GM12878 (cell line): ENCODE measurements at regions not wholly inside any gene's neighbourhood (a gene's known extent, or its start where the extent isn't known, plus 50 kb on each side); places are given as distances from the start of the nearest gene placed in this dataset.
A peak's percentile ranks its signal among the peaks of the same experiment; 100 is the strongest.

ENCODE experiments used
- ATAC-seq: fragments of 200-7000 bp; cut with Tn5 transposase; 3 replicates; pipeline ENCODE4 v1.9.1; 2020; ENCODE audit warnings: mild to moderate bottlenecking, moderate library complexity
- BruUV-seq: library from RNA; stranded (reverse); fragments of 400-500 nt; replicated peaks from 2 replicates; lab custom pipeline; 2021; lab: Mats Ljungman, UMichigan
- CTCF ChIA-PET: fragments of 300-600 bp; sonication (Branson Sonifier 250); formaldehyde crosslinking; extraction: SDS; loops from one replicate; lab custom pipeline; 2021; ENCODE audit warnings: inconsistent platforms; lab: Yijun Ruan, JAX
- POLR2A ChIA-PET: fragments of 350-600 bp; formaldehyde crosslinking; extraction: SDS; loops from one replicate; lab custom pipeline; 2021; ENCODE audit warnings: inconsistent platforms; lab: Charles Lee
- RAD21 ChIA-PET: fragments of 300-600 bp; sonication (Branson Sonifier 250); formaldehyde crosslinking; loops from one replicate; lab custom pipeline; 2023; ENCODE audit warnings: antibody characterized with exemption; ENCODE audit not compliant: unreplicated experiment; lab: Charles Lee
- SMC1A ChIA-PET: fragments of 300-600 bp; sonication (Branson Sonifier 250); formaldehyde crosslinking; loops from one replicate; lab custom pipeline; 2023; ENCODE audit not compliant: unreplicated experiment, uncharacterized antibody; lab: Charles Lee
- DNase-seq: peaks from one replicate; pipeline ENCODE4 v3.0.0-alpha.2; 2011; ENCODE audit warnings: low read depth, low spot score
- FAIRE-seq: peaks from 3 replicates; lab custom pipeline; 2011; peaks lifted over from hg19 to GRCh38; lab: Jason Lieb, UNC
- H2AFZ ChIP-seq: 2 replicates; pipeline ENCODE4 v1.6.0; 2011; ENCODE audit warnings: low read depth, low read length, control low read depth; ENCODE audit not compliant: control insufficient read depth
- H3K27ac ChIP-seq: 2 replicates; pipeline ENCODE4 v1.5.1; 2011; ENCODE audit warnings: control low read depth; ENCODE audit not compliant: control insufficient read depth, insufficient read depth
- H3K27me3 ChIP-seq, 2 experiments: replicated peaks in 1 of 2; 2 replicates each; pipeline versions ENCODE4 v1.6.0 to v1.6.1; 2011; ENCODE audit warnings: low read length in 1 of 2; ENCODE audit not compliant: control insufficient read depth in 2 of 2, insufficient read depth in 2 of 2
- H3K36me3 ChIP-seq, 2 experiments: 2 replicates each; pipeline ENCODE4 v1.5.1; 2011; ENCODE audit warnings: low read length in 1 of 2; ENCODE audit not compliant: control insufficient read depth in 2 of 2, insufficient read depth in 2 of 2
- H3K4me1 ChIP-seq: 2 replicates; pipeline ENCODE4 v1.6.1; 2011; ENCODE audit warnings: mild to moderate bottlenecking, low read length, moderate library complexity, mixed read lengths; ENCODE audit not compliant: control insufficient read depth, insufficient read depth
- H3K4me2 ChIP-seq: 2 replicates; pipeline ENCODE4 v1.6.0; 2011; ENCODE audit warnings: control low read depth; ENCODE audit not compliant: control insufficient read depth, insufficient read depth
- H3K4me3 ChIP-seq: fragments of 200-600 bp; sonication (generic); 2 replicates; pipeline ENCODE4 v1.5.1; 2016
- H3K79me2 ChIP-seq: 2 replicates; pipeline ENCODE4 v1.6.0; 2011; ENCODE audit warnings: low read length; ENCODE audit not compliant: control insufficient read depth, insufficient read depth
- H3K9ac ChIP-seq: 2 replicates; pipeline ENCODE4 v1.8.0; 2011; ENCODE audit warnings: low read length, control low read depth, mixed read lengths; ENCODE audit not compliant: control insufficient read depth, insufficient read depth
- H3K9me3 ChIP-seq: replicated peaks from 3 replicates; pipeline ENCODE4 v1.5.1; 2011; ENCODE audit warnings: mild to moderate bottlenecking, low read length; ENCODE audit not compliant: control insufficient read depth, insufficient read depth
- H4K20me1 ChIP-seq: 2 replicates; pipeline ENCODE4 v1.6.0; 2011; ENCODE audit not compliant: control insufficient read depth, insufficient read depth
- BCL11A ChIP-seq: IDR thresholded peaks from 2 replicates; pipeline ENCODE4 v1.6.1; 2011; ENCODE audit warnings: low read depth, low read length
- CBX5 ChIP-seq: sonication (generic); IDR thresholded peaks from 2 replicates; pipeline ENCODE4 v1.6.1; 2016; ENCODE audit warnings: low read depth, moderate library complexity, mild to moderate bottlenecking, inconsistent platforms
- CEBPB ChIP-seq, 2 experiments: fragments of 150-350 bp in 1 of 2; IDR thresholded peaks; 2 replicates each; pipeline ENCODE4 v1.6.1; 2012 to 2014; ENCODE audit warnings: low read depth in 2 of 2, low read length in 2 of 2, borderline replicate concordance in 1 of 2, inconsistent platforms in 1 of 2
- DPF2 ChIP-seq: fragments of 450-650 bp; IDR thresholded peaks from 2 replicates; pipeline ENCODE4 v1.6.1; 2017; ENCODE audit warnings: mild to moderate bottlenecking
- GABPA ChIP-seq: IDR thresholded peaks from 2 replicates; pipeline ENCODE4 v1.6.1; 2014; ENCODE audit warnings: antibody characterized with exemption, low read depth, mild to moderate bottlenecking, inconsistent platforms
- MEF2A ChIP-seq: IDR thresholded peaks from 2 replicates; pipeline ENCODE4 v1.6.1; 2011; ENCODE audit warnings: low read depth, mild to moderate bottlenecking, low read length, moderate library complexity; ENCODE audit not compliant: insufficient read depth
- MTA2 ChIP-seq: fragments of 450-650 bp; IDR thresholded peaks from 2 replicates; pipeline ENCODE4 v1.6.1; 2016; ENCODE audit warnings: low read depth, mild to moderate bottlenecking, moderate library complexity
- NFIC ChIP-seq: IDR thresholded peaks from 2 replicates; pipeline ENCODE4 v1.6.1; 2012; ENCODE audit warnings: low read depth, mild to moderate bottlenecking, inconsistent platforms, low read length, moderate library complexity
- RAD21 ChIP-seq: IDR thresholded peaks from 2 replicates; pipeline ENCODE4 v1.6.1; 2011; ENCODE audit warnings: mild to moderate bottlenecking, low read depth, low read length, moderate library complexity; ENCODE audit not compliant: insufficient read depth
- SRF ChIP-seq, 2 experiments: IDR thresholded peaks; 2 replicates each; pipeline ENCODE4 v1.6.1; 2011; ENCODE audit warnings: low read depth in 2 of 2, low read length in 2 of 2, mild to moderate bottlenecking in 1 of 2, moderate library complexity in 1 of 2
- STAT1 ChIP-seq: fragments of 450-650 bp; conservative IDR thresholded peaks from 2 replicates; pipeline ENCODE4 v1.6.1; 2014; ENCODE audit warnings: antibody characterized with exemption, mild to moderate bottlenecking
- STAT3 ChIP-seq: IDR thresholded peaks from 2 replicates; pipeline ENCODE4 v1.6.1; 2011; ENCODE audit warnings: low read depth, low read length, improper control_type of control experiment
- TBL1XR1 ChIP-seq: IDR thresholded peaks from 2 replicates; pipeline ENCODE4 v1.6.1; 2012; ENCODE audit warnings: low read depth, low read length, improper control_type of control experiment
- ZBED1 ChIP-seq: IDR thresholded peaks from 2 replicates; pipeline ENCODE4 v1.6.1; 2016; ENCODE audit warnings: borderline replicate concordance
- WGBS: methylation state at CpG from one replicate; pipeline ENCODE4 v1.1.6; 2016; ENCODE audit warnings: low lambda C conversion rate; ENCODE audit not compliant: insufficient replicate concordance, insufficient coverage; ENCODE audit errors: missing lambda C conversion rate; 5-methylcytosine and 5-hydroxymethylcytosine counted together
- in situ Hi-C: fragments of 300-500 bp; cut with MboI; formaldehyde crosslinking; loops from 9 replicates; pipeline ENCODE4 v1.14.3; 2018; ENCODE audit warnings: mixed read lengths
- intact Hi-C: fragments of 100-400 bp; cut with micrococcal nuclease; formaldehyde crosslinking; loops from one replicate; pipeline ENCODE4 v1.14.2; 2022; ENCODE audit not compliant: unreplicated experiment

GRCh38 chr2:12278217-12278750 lies 438.5 kb upstream of the TRIB2 start:
- no TSS peak for BruUV-seq
- H3K27ac ChIP-seq = no peak overlapping the region
- ChIA-PET CTCF (interaction anchor here (1.0 to 1.3 kb wide), 2 partner anchors 10 to 21 kb away, joined by 3 to 4 read pairs; no protein-coding TSS in a partner anchor), SMC1A (interaction anchor here (0.7 to 2.1 kb wide), 3 partner anchors 16 to 381 kb away, joined by 3 to 6 read pairs (median 4); no protein-coding TSS in a partner anchor), RAD21 (no interaction called here), POLR2A (no interaction called here)
- ATAC-seq = no peak
- no peak for TF ChIP-seq RAD21
- TF ChIP-seq STAT3 = no peak
- intact Hi-C loops (no loop called here), in situ Hi-C loops (loop anchor here (25.0 kb wide), 1 partner anchor 441 kb away; no protein-coding TSS in a partner anchor)
- H2AFZ ChIP-seq = no peak overlapping the region
- no peaks in the 10 kb centered on the region; the same call in 2 of the 3 replicates for H3K9me3 ChIP-seq
- WGBS = 81% methylated on average over 4 of the region's 4 CpGs
- H3K27me3 ChIP-seq = no peaks in the 10 kb centered on the region
- no peaks in the 10 kb centered on the region for H3K36me3 ChIP-seq
- FAIRE-seq = no peak
- no peak for DNase-seq
- H3K4me1 ChIP-seq = peaks cover 9% of the 10 kb centered on the region; the same call in 1 of the 2 replicates
- H4K20me1 ChIP-seq = no peaks in the 10 kb centered on the region
- no peak overlapping the region for H3K4me2 ChIP-seq
- H3K79me2 ChIP-seq = no peaks in the 10 kb centered on the region
- H3K4me3 ChIP-seq = no peak overlapping the region
- no peak overlapping the region for H3K9ac ChIP-seq

GRCh38 chr2:12282780-12283695 lies 433.7 kb upstream of the TRIB2 start:
- intact Hi-C loops = loop anchor here (5.0 to 10.0 kb wide), 3 partner anchors 129 to 434 kb away; partner anchors contain the start of gene TRIB2
- Histone ChIP-seq H4K20me1 (no peaks in the 10 kb centered on the region), H3K27me3 (no peaks in the 10 kb centered on the region), H3K79me2 (no peaks in the 10 kb centered on the region), H3K4me1 (peaks cover 16% of the 10 kb centered on the region), H3K27ac (no peak overlapping the region; the same call in 1 of the 2 replicates), H3K36me3 (no peaks in the 10 kb centered on the region), H3K4me3 (0 out of 2 replicates have a peak overlapping the region, but pooled peaks have one; percentile 22), H2AFZ (no peak overlapping the region), H3K4me2 (no peak overlapping the region; the same call in 1 of the 2 replicates), H3K9ac (no peak overlapping the region), H3K9me3 (no peaks in the 10 kb centered on the region; the same call in 2 of the 3 replicates)
- WGBS = 11% methylated on average over 3 of the region's 3 CpGs
- no TSS peak for BruUV-seq
- no peak for DNase-seq
- FAIRE-seq = peak; percentile 77
- in situ Hi-C loops = loop anchor here (25.0 kb wide), 1 partner anchor 446 kb away; no protein-coding TSS in a partner anchor
- CTCF ChIA-PET = interaction anchor here (1.5 kb wide), 1 partner anchor 454 kb away, joined by 6 read pairs; no protein-coding TSS in a partner anchor
- RAD21 ChIA-PET = interaction anchor here (1.0 to 1.5 kb wide), 3 partner anchors 11 to 413 kb away, joined by 3 read pairs; no protein-coding TSS in a partner anchor
- SMC1A ChIA-PET = interaction anchor here (0.6 to 1.3 kb wide), 3 partner anchors 11 to 238 kb away, joined by 3 to 7 read pairs (median 6); no protein-coding TSS in a partner anchor
- POLR2A ChIA-PET = interaction anchor here (0.5 kb wide), 1 partner anchor 50 kb away, joined by 4 read pairs; no protein-coding TSS in a partner anchor
- peak; percentile 95 for ATAC-seq
- TF ChIP-seq MTA2 (peak; percentile 71), MEF2A (peak; percentile 89), CBX5 (no peak), TBL1XR1 (peak; percentile 26; the same call in 1 of the 2 replicates), CEBPB (IDR thresholded peaks at IDR 0.05; ENCODE audit: borderline replicate concordance in 1 of 2, low read depth in 2 of 2, low read length in 2 of 2) (no peak), DPF2 (peak; percentile 60; the same call in 1 of the 2 replicates), ZBED1 (no peak), SRF (IDR thresholded peaks at IDR 0.05; ENCODE audit: low read depth in 2 of 2, low read length in 2 of 2) (no peak), BCL11A (0 out of 2 replicates have a peak, but pooled peaks have one; percentile 40), STAT1 (no peak), NFIC (peak; percentile 72), GABPA (0 out of 2 replicates have a peak, but pooled peaks have one; percentile 3)
